Gastroesophageal sphincter (tissue), 4 donors: ENCODE measurements at regions not wholly inside any gene's neighbourhood (a gene's known extent, or its start where the extent isn't known, plus 50 kb on each side); places are given as distances from the start of the nearest gene placed in this dataset.

Source experiments
- ATAC-seq: fragments of 150-250 bp; one replicate; pipeline ENCODE4 v1.9.1; 2016; ENCODE audit warnings: mild to moderate bottlenecking, moderate library complexity
- H3K27ac ChIP-seq, 4 donors: fragments of 200-600 bp; sonication (generic) in 3 of 4; 1 replicate in 3 of 4; 2 replicates in 1 of 4; pipeline ENCODE4 v1.5.1; 2016 to 2019
- H3K27me3 ChIP-seq: fragments of 200-600 bp; sonication (generic); one replicate; pipeline ENCODE4 v1.5.1; 2019
- H3K36me3 ChIP-seq, 2 donors: fragments of 200-600 bp; sonication (generic); one replicate each; pipeline ENCODE4 v1.5.1; 2019; ENCODE audit warnings: control low read depth in 1 of 2
- H3K4me1 ChIP-seq, 3 donors: fragments of 200-600 bp; sonication (generic); 1 replicate in 2 of 3; 2 replicates in 1 of 3; pipeline ENCODE4 v1.5.1; 2016 to 2019; ENCODE audit warnings: control low read depth in 2 of 3
- H3K4me3 ChIP-seq, 2 donors: fragments of 200-600 bp; sonication (generic); one replicate each; pipeline ENCODE4 v1.5.1; 2019; ENCODE audit warnings: mild to moderate bottlenecking in 1 of 2, moderate library complexity in 1 of 2
- H3K9me3 ChIP-seq, 3 donors: fragments of 200-600 bp; sonication (generic); one replicate each; pipeline ENCODE4 v1.5.1; 2017 to 2019; ENCODE audit warnings: control low read depth in 2 of 3
- CTCF ChIP-seq, 4 experiments: fragments of 200-600 bp in 2 of 4; fragments of 450-650 bp in 2 of 4; sonication (generic) in 1 of 4; IDR thresholded peaks; one replicate each; pipeline ENCODE4 v1.5.1; 2017 to 2019; ENCODE audit warnings: antibody characterized with exemption in 4 of 4, mild to moderate bottlenecking in 2 of 4, moderate library complexity in 2 of 4
- EP300 ChIP-seq: sonication (generic); formaldehyde crosslinking; IDR thresholded peaks from one replicate; pipeline ENCODE4 v1.6.1; 2017; ENCODE audit warnings: antibody characterized with exemption, mild to moderate bottlenecking
- POLR2A ChIP-seq, 2 donors: fragments of 450-650 bp; IDR thresholded peaks; one replicate each; pipeline ENCODE4 v1.6.1; 2017; ENCODE audit warnings: antibody characterized with exemption in 2 of 2, mild to moderate bottlenecking in 2 of 2, moderate library complexity in 1 of 2
- POLR2AphosphoS5 ChIP-seq: sonication (generic); formaldehyde crosslinking; IDR thresholded peaks from one replicate; pipeline ENCODE4 v1.6.1; 2017; ENCODE audit warnings: antibody characterized with exemption
- WGBS, 2 donors: methylation state at CpG; one replicate each; pipeline ENCODE4 v1.1.5; 2018; ENCODE audit warnings: low coverage in 1 of 2; 5-methylcytosine and 5-hydroxymethylcytosine counted together

GRCh38 chr2:70011335-70011734 is 49.9 kb upstream of the ASPRV1 start:
- H3K9me3 ChIP-seq: no peaks in the 10 kb centered on the region
- H3K4me1 ChIP-seq: no peaks in the 10 kb centered on the region
- ATAC-seq: no peak
- 64 to 75% methylated on average over 4 of the region's 4 CpGs for WGBS, 2 donors
- no peak overlapping the region for H3K4me3 ChIP-seq
- H3K27ac ChIP-seq: no peak overlapping the region
- peaks cover 0 to 16% of the 10 kb centered on the region in 2 donors for H3K36me3 ChIP-seq
- no peaks in the 10 kb centered on the region for H3K27me3 ChIP-seq
- no peak for TF ChIP-seq POLR2AphosphoS5
- TF ChIP-seq CTCF (IDR thresholded peaks at IDR 0.05): no peak
- no peak for TF ChIP-seq EP300
- no peak for TF ChIP-seq POLR2A (IDR thresholded peaks at IDR 0.05)
